Inflammatory macrophage treated with lipopolysaccharide for 1 hour (primary cell): ENCODE measurements at regions not wholly inside any gene's neighbourhood (a gene's known extent, or its start where the extent isn't known, plus 50 kb on each side); places are given as distances from the start of the nearest gene placed in this dataset.

ENCODE experiments used
- DNase-seq, 2 donors: peaks; one replicate each; pipeline ENCODE4 v3.0.0-alpha.2; 2020 to 2022

GRCh38 chr9:16245756-16246440, 624.6 kb downstream of the BNC2 start:
- no peak for DNase-seq

- no peak for DNase-seq
Measured at GRCh38 chr9:16246785-16247184, 623.7 kb downstream of the BNC2 start.

DNA sequence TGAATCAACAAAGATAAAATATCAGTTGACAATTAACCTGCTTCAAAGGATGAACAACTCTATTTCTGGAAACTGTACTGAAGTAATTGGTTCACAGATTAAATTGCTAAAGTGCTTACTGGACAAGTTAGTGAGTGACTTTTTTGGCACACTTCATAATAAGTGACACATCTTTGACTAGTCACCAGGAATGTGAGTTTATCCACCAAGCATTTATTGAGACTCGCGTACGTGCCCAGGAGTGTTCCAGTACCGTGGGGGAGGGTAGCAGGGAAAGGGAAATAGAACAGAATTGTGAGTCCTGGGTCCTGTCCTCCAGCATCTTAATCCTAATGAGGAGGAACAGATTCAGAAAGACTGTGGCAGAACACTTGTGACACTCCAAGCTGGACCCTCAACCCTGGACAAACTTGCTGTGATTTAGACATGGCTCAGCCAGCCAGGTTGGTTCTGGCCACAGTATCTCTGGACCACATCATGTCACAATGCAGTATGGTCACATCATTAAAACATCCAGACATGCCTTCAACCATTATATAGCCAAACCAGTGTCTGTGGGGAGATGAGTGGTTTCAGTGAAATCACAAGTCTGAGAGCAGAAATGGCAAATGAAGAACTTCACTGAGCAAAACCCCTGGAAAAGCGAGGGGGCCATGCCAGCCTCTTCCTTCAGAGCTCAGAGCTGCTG, 623.1 kb downstream of the BNC2 start:
- no peak for DNase-seq

GRCh38 chr9:16248822-16249221, 621.6 kb downstream of the BNC2 start:
- no peak for DNase-seq

GRCh38 chr9:16252616-16253015, 617.9 kb downstream of the BNC2 start:
- no peak for DNase-seq

DNA sequence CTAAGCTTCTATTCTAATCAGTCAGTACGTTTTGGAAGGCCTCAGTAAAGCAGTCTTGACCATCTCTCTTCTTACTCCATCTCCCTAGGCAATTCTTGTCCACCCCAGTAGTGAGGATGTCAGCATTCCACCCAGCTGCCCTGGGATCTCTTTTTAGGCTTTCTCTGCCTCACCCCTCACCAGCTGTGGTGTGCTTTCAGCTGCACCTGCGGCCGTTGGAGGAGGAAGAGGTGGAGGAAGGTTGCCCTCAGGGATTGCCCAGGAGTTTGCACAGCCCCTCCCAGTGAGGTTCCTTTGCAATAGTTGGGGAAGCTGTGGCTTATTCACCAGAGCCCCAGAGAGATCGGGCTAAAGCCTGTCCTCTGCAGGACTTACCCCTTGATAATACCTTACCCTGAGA, 615.8 kb downstream of the BNC2 start:
- DNase-seq, result no peak

DNA sequence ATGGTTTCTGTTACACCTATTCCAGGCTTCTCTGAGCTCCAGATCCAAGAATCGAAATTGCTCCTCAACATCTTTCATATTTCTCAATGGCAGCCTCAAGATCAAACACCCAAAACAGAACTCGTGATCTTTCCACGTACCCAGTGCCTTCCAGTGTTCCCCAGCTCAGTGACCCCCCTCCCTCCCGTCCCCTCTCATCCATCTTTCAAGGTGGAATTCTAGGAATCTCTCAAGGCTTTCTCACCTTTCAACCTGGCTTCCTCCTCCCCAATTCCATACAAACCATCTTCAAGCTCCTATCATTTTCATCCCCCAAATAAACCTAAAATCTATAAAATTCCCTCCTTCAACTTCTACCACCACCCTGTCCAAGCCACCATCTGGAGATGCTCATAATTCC, 615.3 kb downstream of the BNC2 start:
- no peak for DNase-seq

- no peak for DNase-seq
Measured at GRCh38 chr9:16257604-16258003, 612.9 kb downstream of the BNC2 start.

DNA sequence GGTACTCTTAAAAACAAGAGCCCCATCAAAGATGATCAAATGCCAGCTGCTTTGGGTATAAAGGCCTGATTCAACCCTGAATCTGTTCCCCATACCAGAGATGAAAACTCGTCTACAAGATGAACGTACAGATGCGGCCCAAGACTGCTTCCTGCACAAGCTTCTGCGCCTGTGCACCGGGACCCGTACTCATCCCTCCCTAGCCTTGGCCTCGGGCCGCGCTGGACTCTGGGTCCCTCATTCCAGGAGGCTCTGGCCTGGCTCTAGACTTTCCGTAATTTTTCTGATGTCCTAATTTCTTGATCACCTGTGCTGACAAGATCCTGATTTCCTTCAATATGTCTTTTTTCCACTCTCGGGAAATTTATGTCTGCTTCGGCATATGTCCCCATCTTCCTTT, 612.3 kb downstream of the BNC2 start:
- no peak for DNase-seq

DNA sequence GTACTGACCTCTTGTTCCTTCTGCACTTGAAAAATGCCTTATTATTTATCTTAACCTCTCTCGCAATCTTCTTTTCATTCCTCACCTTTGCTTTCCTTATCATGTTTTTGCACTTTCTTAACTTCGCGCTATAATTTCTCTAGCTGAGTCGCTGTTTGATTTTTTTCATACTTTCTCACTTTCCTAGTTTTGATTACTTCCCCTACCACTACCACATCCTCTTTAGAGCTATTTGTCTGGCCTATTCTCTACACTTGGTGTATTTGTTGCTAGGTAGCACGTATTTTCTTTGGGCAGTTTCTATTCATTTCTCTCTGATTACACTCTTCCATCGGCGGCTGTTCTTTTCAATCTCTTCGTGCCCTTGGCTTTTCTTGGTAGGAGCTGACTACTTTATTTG, 611.8 kb downstream of the BNC2 start:
- peak in 1 of 2 donors; percentile 2 for DNase-seq

GRCh38 chr9:16262477-16263261, 607.8 kb downstream of the BNC2 start:
- no peak for DNase-seq

DNA sequence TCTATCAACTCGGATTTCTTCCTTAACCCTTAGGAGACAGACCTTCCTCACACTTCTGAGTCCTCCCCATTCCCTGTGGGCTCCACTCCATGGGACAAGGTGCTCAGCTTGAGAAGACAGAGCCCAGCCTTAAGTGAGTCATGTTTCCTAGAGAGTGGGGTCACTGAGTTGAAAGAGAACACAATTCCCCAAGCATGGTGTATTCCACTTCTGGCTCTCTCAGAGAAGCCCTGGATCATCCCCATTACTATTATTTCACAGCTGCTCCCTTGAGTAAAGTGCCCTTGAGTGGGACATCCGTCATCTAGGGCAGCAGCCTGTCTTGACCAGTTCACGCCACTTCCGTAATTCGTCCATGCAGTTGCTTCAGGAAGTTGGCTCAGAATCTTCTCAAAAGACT, 604.8 kb downstream of the BNC2 start:
- no peak for DNase-seq

DNA sequence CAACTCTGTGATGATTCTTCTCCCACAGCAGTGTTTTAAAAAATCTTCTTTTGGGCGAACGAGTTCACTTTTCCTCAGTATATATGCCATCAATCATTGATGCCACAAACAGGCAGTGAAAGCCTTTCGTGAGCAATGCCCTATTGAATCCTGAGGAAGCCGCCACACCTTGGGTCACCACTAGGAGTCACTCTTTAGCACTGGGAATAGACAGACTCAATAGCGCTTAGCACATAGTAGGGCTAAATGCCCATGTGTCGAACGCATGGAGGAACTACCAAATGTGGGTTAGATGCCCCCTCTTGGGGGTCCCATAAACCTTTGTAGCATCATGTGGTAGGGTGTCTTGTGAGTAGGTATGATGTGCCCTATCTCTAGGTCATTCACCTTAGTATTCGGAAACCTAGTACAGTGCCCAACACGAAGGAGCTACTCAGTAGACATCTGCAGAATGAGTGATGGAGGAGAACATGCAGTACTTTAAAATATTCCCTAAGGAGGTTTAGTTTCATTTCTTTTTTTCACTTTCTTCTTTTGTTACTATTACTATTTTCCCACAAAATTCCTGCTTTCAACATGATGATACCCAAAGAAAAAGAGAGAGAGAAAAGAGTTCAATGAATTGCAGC, 603.7 kb downstream of the BNC2 start:
- peak in 1 of 2 donors; percentile 55 for DNase-seq

- DNase-seq, result no peak
Measured at GRCh38 chr9:16267281-16268066, 603.0 kb downstream of the BNC2 start.

DNA sequence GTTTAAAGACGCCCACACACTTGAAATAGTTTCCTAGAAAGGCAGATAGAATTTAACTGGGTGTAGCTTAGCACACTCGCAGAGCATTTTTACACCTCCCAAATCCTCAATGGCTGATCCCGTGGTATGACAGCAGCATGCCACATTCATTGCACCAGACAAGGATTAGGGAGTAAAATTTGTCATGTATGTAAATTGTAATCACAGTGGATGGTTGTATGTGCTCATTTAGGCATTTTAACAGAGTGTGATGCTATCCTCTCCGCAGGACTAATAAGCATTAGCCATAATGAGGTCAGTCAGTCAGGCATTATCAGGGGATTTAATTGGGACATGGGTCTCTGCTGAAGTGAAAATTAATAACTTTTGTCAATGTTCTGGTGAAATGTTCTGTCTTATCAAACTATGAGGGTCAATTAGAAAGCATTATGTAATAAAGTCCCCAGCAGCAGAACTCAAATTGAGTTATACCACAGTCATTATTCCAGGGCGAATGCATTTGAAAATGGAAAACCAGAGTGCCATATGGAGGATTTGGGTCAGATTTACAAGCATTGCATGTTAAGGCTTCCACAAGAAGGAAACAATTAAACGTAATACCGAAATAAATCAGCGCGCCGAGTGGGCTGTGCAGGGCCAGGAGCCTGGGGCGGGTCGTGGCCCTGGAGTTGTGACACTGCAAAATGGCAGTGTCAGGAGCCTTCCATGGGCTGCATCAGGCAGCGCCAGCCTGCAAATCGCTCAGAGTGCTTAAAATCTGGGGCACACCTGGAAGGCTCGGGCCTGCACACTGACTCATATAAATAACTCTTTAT, 602.2 kb downstream of the BNC2 start:
- DNase-seq, result no peak

- DNase-seq, result no peak
Measured at GRCh38 chr9:16271967-16272366, 598.5 kb downstream of the BNC2 start.

- DNase-seq, result no peak
Measured at GRCh38 chr9:16272776-16273175, 597.7 kb downstream of the BNC2 start.

DNA sequence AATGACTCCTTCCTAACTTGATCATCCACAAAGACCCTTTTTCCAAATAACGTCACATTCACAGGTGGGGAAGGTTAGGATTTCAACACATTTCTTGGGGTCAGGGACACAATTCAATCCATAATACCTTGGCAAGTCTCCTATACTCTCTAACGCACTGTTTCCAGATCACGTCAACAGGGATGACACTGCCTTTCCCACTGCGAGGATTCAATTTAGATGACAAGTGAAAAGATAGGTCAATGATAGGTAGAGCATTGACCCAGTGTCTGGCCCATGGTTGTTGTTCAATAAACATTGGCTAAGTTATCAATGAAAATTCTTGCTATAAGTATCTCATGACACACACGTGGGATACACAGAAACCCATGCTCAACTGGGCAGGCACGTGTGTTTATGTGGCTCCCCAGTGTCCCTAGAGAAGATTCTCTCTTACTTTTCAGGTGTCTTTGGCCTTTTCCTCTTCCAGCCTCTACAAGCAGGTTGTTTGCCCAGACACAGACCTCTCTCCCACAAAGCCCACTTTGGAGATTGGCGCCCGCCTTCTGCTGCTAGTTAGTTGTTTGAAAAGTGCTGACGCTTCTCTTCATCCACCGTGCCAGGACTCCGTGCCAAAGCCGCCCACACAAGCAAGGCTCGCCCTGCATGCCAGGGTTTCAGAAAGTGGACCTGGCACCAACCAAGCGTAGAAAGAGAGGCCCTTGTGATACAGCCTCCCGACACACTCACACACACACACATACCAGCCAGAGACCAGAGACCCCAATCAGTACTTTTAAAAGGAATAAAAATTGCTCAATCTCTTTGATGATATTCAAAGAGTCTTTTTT, 594.5 kb downstream of the BNC2 start:
- DNase-seq, result no peak

- no peak for DNase-seq
Measured at GRCh38 chr9:16276866-16277265, 593.6 kb downstream of the BNC2 start.

GRCh38 chr9:16277471-16277960, 593.0 kb downstream of the BNC2 start:
- no peak for DNase-seq
